ENCODE measurements at regions not wholly inside any gene's neighbourhood (a gene's known extent, or its start where the extent isn't known, plus 50 kb on each side); places are given as distances from the start of the nearest gene placed in this dataset.

DNA sequence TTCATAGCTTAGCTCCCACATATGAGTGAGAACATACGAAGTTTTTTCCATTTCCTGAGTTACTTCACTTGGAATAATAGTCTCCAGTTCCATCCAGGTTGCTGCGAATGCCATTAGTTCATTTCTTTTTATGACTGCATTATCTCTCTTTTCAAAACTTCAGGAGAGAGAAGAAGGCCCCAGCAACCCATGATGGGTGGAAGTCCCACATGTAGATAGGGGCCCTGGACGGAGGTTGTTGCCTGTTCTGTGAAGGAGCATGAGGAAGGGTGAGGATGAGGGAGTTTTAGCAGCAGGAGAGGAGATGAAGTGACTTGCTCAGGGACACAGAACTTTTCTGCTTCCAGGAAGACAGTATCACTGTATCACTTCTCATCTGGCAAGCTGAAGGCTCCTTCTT, 102.2 kb upstream of the KLF4 start:
- TF ChIP-seq GABPA (IDR thresholded peaks at IDR 0.05 in 1 of 2, conservative IDR thresholded peaks at IDR 0.05 in 1 of 2): no peak
- TF ChIP-seq, protein P1, sequence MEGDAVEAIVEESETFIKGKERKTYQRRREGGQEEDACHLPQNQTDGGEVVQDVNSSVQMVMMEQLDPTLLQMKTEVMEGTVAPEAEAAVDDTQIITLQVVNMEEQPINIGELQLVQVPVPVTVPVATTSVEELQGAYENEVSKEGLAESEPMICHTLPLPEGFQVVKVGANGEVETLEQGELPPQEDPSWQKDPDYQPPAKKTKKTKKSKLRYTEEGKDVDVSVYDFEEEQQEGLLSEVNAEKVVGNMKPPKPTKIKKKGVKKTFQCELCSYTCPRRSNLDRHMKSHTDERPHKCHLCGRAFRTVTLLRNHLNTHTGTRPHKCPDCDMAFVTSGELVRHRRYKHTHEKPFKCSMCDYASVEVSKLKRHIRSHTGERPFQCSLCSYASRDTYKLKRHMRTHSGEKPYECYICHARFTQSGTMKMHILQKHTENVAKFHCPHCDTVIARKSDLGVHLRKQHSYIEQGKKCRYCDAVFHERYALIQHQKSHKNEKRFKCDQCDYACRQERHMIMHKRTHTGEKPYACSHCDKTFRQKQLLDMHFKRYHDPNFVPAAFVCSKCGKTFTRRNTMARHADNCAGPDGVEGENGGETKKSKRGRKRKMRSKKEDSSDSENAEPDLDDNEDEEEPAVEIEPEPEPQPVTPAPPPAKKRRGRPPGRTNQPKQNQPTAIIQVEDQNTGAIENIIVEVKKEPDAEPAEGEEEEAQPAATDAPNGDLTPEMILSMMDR (IDR thresholded peaks at IDR 0.05; ENCODE audit: low read depth, low read length, missing input control): no peak
- no peak for TF ChIP-seq SP1 (IDR thresholded peaks at IDR 0.05)
- no peak for TF ChIP-seq HNF4A (conservative IDR thresholded peaks at IDR 0.05)
- TF ChIP-seq TAF1 (conservative IDR thresholded peaks at IDR 0.05): no peak
- TF ChIP-seq, protein P2, sequence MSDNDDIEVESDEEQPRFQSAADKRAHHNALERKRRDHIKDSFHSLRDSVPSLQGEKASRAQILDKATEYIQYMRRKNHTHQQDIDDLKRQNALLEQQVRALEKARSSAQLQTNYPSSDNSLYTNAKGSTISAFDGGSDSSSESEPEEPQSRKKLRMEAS (IDR thresholded peaks at IDR 0.05): no peak
- no peak for TF ChIP-seq YY1 (IDR thresholded peaks at IDR 0.05)
- TF ChIP-seq, protein P3, sequence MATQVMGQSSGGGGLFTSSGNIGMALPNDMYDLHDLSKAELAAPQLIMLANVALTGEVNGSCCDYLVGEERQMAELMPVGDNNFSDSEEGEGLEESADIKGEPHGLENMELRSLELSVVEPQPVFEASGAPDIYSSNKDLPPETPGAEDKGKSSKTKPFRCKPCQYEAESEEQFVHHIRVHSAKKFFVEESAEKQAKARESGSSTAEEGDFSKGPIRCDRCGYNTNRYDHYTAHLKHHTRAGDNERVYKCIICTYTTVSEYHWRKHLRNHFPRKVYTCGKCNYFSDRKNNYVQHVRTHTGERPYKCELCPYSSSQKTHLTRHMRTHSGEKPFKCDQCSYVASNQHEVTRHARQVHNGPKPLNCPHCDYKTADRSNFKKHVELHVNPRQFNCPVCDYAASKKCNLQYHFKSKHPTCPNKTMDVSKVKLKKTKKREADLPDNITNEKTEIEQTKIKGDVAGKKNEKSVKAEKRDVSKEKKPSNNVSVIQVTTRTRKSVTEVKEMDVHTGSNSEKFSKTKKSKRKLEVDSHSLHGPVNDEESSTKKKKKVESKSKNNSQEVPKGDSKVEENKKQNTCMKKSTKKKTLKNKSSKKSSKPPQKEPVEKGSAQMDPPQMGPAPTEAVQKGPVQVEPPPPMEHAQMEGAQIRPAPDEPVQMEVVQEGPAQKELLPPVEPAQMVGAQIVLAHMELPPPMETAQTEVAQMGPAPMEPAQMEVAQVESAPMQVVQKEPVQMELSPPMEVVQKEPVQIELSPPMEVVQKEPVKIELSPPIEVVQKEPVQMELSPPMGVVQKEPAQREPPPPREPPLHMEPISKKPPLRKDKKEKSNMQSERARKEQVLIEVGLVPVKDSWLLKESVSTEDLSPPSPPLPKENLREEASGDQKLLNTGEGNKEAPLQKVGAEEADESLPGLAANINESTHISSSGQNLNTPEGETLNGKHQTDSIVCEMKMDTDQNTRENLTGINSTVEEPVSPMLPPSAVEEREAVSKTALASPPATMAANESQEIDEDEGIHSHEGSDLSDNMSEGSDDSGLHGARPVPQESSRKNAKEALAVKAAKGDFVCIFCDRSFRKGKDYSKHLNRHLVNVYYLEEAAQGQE (IDR thresholded peaks at IDR 0.05): no peak
- TF ChIP-seq, protein P4, sequence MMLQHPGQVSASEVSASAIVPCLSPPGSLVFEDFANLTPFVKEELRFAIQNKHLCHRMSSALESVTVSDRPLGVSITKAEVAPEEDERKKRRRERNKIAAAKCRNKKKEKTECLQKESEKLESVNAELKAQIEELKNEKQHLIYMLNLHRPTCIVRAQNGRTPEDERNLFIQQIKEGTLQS (IDR thresholded peaks at IDR 0.05): no peak
